Naive B cell (primary cell): ENCODE measurements at regions not wholly inside any gene's neighbourhood (a gene's known extent, or its start where the extent isn't known, plus 50 kb on each side); places are given as distances from the start of the nearest gene placed in this dataset.

Experiments used
- ATAC-seq, 2 donors: fragments of 150-1000 bp; cut with Tn5 transposase; 2 replicates each; pipeline ENCODE4 v1.10.0; 2021; ENCODE audit warnings: low read depth in 2 of 2, mild to moderate bottlenecking in 2 of 2, moderate library complexity in 2 of 2
- DNase-seq: peaks from one replicate; pipeline ENCODE4 v3.0.0; 2022
- H3K27ac Mint-ChIP-seq, 6 donors: one replicate each; pipeline ENCODE4 v1.8.0; 2020 to 2022; ENCODE audit warnings: mild to moderate bottlenecking in 6 of 6, mixed read lengths in 6 of 6, moderate library complexity in 5 of 6, inconsistent platforms in 2 of 6
- H3K27me3 Mint-ChIP-seq, 3 donors: one replicate each; pipeline ENCODE4 v1.8.0; 2021 to 2022; ENCODE audit warnings: mixed read lengths in 3 of 3, mild to moderate bottlenecking in 1 of 3
- H3K36me3 Mint-ChIP-seq, 2 donors: one replicate each; pipeline ENCODE4 v1.8.0; 2020 to 2022; ENCODE audit warnings: mixed read lengths in 2 of 2, inconsistent platforms in 1 of 2, mild to moderate bottlenecking in 1 of 2
- H3K4me1 Mint-ChIP-seq, 3 donors: one replicate each; pipeline ENCODE4 v1.8.0; 2020 to 2022; ENCODE audit warnings: mixed read lengths in 3 of 3, inconsistent platforms in 1 of 3, mild to moderate bottlenecking in 1 of 3, moderate library complexity in 1 of 3
- H3K4me3 Mint-ChIP-seq, 8 donors: one replicate each; pipeline ENCODE4 v1.8.0; 2020 to 2022; ENCODE audit warnings: mild to moderate bottlenecking in 8 of 8, mixed read lengths in 8 of 8, moderate library complexity in 8 of 8, inconsistent platforms in 2 of 8
- H3K9me3 Mint-ChIP-seq, 7 donors: one replicate each; pipeline ENCODE4 v1.8.0; 2020 to 2022; ENCODE audit warnings: mixed read lengths in 7 of 7, mild to moderate bottlenecking in 5 of 7, inconsistent platforms in 2 of 7, moderate library complexity in 1 of 7

GRCh38 chr2:134197445-134197844 is 56.4 kb upstream of the MGAT5 start:
- Mint-ChIP-seq H3K27me3 (no peaks in the 10 kb centered on the region), H3K4me3 (peak overlapping the region in 4 of 8 donors; percentile 8 to 68 (median 12)), H3K9me3 (no peaks in the 10 kb centered on the region), H3K27ac (peak overlapping the region; percentile 3 to 90 (median 71)), H3K4me1 (peaks cover 56 to 85% (median 79%) of the 10 kb centered on the region in 3 donors), H3K36me3 (peaks cover 0 to under 1% of the 10 kb centered on the region in 2 donors)
- DNase-seq (no peak), ATAC-seq (no peak)

- ATAC-seq (no peak), DNase-seq (no peak)
- Mint-ChIP-seq H3K9me3 (no peaks in the 10 kb centered on the region), H3K4me1 (peaks cover 60 to 91% (median 84%) of the 10 kb centered on the region in 3 donors), H3K36me3 (no peaks in the 10 kb centered on the region), H3K27ac (peak overlapping the region in 5 of 6 donors; percentile 59 to 90 (median 73)), H3K4me3 (peak overlapping the region in 4 of 8 donors; percentile 11 to 68 (median 32)), H3K27me3 (no peaks in the 10 kb centered on the region)
Observed at GRCh38 chr2:134198006-134198634, 55.8 kb upstream of the MGAT5 start.

- H3K9me3 Mint-ChIP-seq = no peaks in the 10 kb centered on the region
- no peaks in the 10 kb centered on the region for H3K27me3 Mint-ChIP-seq
- H3K27ac Mint-ChIP-seq = peak overlapping the region in 2 of 6 donors; percentile 10 to 66
Observed at GRCh38 chr2:134199123-134199522, 54.7 kb upstream of the MGAT5 start.

GRCh38 chr2:134200036-134200618 is 53.7 kb upstream of the MGAT5 start:
- ATAC-seq (no peak), DNase-seq (no peak)
- Mint-ChIP-seq H3K4me3 (no peak overlapping the region), H3K27me3 (no peaks in the 10 kb centered on the region), H3K36me3 (no peaks in the 10 kb centered on the region), H3K27ac (peak overlapping the region in 4 of 6 donors; percentile 7 to 67 (median 38)), H3K4me1 (peaks cover 41 to 71% (median 71%) of the 10 kb centered on the region in 3 donors), H3K9me3 (no peaks in the 10 kb centered on the region)

More at GRCh38 chr2:134199123-134199522, 54.7 kb upstream of the MGAT5 start:
- no peaks in the 10 kb centered on the region for H3K36me3 Mint-ChIP-seq
- H3K4me3 Mint-ChIP-seq = no peak overlapping the region
- no peak for DNase-seq
- H3K4me1 Mint-ChIP-seq = peaks cover 50 to 81% (median 79%) of the 10 kb centered on the region in 3 donors
- no peak for ATAC-seq

- Mint-ChIP-seq H3K9me3 (no peaks in the 10 kb centered on the region), H3K4me1 (peaks cover 36 to 57% (median 57%) of the 10 kb centered on the region in 3 donors), H3K27ac (peak overlapping the region in 3 of 6 donors; percentile 76 to 94 (median 90)), H3K27me3 (no peaks in the 10 kb centered on the region), H3K36me3 (no peaks in the 10 kb centered on the region), H3K4me3 (no peak overlapping the region)
- ATAC-seq (no peak), DNase-seq (no peak)
Observed at GRCh38 chr2:134201533-134201932, 52.3 kb upstream of the MGAT5 start.

- Mint-ChIP-seq H3K36me3 (no peaks in the 10 kb centered on the region), H3K27me3 (no peaks in the 10 kb centered on the region), H3K4me3 (no peak overlapping the region), H3K9me3 (no peaks in the 10 kb centered on the region), H3K4me1 (peaks cover 33 to 54% (median 49%) of the 10 kb centered on the region in 3 donors), H3K27ac (peak overlapping the region in 5 of 6 donors; percentile 18 to 85 (median 37))
- DNase-seq (no peak), ATAC-seq (no peak)
Observed at GRCh38 chr2:134202371-134202770, 51.5 kb upstream of the MGAT5 start.

- H3K27ac Mint-ChIP-seq = peak overlapping the region in 3 of 6 donors; percentile 29 to 62 (median 37)
- H3K4me3 Mint-ChIP-seq = no peak overlapping the region
- DNase-seq = no peak
- H3K9me3 Mint-ChIP-seq = no peaks in the 10 kb centered on the region
- no peak for ATAC-seq
- H3K36me3 Mint-ChIP-seq = no peaks in the 10 kb centered on the region
- H3K4me1 Mint-ChIP-seq = peaks cover 31 to 54% (median 41%) of the 10 kb centered on the region in 3 donors
- no peaks in the 10 kb centered on the region for H3K27me3 Mint-ChIP-seq
Observed at GRCh38 chr2:134203175-134203574, 50.7 kb upstream of the MGAT5 start.
